Activated CD4-positive, alpha-beta T cell treated with anti-CD3 and anti-CD28 coated beads, Interleukin-2, Interleukin-6, amounts not matched to agents 100 ng/mL and 50 ng/mL, durations not matched to agents 16 hours and 8 hours (primary cell): ENCODE measurements at regions not wholly inside any gene's neighbourhood (a gene's known extent, or its start where the extent isn't known, plus 50 kb on each side); places are given as distances from the start of the nearest gene placed in this dataset.

ENCODE experiments used
- DNase-seq: peaks from one replicate; pipeline ENCODE4 v3.0.0-alpha.2; 2020

DNA sequence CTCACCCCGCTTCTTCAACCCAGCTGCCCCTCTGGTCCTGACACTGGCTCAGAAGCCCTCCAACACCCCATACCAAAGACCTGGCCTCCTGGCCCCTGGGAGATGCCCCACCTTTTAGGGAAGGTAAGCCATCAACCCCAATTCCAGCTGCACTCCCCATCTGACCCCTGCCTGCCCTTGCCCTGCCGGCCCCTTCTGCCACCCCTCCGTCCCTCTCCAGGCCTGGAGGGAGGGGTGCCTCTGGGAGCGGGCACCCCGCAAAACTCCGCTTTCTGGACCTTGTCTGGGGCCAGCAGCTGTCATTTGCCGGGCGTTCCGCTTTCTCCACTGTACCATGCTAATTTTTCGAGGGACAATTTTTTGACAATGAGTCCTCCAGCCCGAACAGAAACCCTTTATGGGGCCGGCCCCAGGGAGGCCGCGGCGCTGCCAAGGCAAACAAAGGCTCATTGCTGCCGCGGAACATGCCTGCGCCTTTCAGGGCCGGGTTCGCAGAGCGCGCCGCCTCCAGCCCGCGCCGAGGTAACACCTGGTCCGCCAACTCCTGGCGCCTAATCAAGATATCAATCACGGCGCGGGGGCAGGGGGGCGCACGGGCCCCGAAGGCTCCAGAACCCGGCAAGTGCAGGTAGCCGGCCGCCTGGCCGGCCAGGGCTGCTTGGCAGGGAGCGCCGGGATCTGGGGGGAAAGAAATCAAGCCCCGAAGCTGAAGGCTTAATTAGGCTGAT, 96.0 kb downstream of the INHBB start:
- no peak for DNase-seq

DNA sequence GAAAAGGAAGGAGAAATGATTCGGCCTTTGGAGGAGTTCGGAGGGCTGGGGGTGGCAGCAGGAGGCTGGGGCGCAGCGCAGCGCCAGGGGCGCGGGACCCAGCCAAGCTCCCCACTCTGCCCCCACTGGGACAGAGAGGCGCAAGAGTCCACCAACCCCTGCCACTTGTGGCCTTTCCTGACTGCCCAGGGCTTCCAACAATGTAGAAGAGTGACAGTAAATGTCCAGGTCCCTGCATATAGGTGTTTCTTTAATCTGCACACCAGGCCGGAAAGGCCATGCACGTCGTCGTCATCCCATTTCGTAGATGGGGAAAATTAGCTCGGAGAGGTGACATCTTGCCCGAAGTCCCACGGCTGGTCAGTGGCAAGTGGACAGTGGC, 96.6 kb downstream of the INHBB start:
- no peak for DNase-seq

DNA sequence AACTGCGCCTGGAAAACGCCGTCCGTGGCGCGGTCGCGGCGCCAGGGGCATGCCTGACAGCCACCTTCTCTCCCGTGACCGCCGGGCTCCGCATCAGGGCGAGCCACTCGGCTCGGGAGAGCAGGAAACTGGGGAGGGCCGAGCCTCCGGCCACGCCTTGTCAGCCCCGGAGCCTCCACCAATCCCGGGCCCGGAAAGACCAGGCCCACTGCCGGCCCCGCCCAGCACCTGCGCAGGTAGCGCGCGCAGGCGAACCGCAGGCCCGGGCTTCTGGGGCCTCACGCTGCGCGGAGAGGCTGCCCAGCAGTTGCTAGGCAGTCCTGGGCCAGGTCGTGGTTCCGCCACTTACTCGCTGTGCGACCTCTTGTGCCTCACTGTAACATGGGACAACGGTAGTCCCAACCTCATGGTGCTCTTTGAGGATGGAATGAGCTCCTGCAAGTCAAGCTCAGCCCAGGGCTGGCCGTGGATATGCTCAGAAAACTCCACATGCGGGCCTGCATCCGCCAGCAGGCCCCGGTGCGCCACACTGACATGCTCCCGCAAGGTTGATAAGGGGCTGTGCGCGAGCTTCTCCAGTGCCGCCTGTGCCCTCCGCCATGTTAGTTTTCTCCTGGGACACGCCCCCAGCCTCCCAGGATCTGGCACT, 97.1 kb downstream of the INHBB start:
- peak; percentile 41 for DNase-seq

DNA sequence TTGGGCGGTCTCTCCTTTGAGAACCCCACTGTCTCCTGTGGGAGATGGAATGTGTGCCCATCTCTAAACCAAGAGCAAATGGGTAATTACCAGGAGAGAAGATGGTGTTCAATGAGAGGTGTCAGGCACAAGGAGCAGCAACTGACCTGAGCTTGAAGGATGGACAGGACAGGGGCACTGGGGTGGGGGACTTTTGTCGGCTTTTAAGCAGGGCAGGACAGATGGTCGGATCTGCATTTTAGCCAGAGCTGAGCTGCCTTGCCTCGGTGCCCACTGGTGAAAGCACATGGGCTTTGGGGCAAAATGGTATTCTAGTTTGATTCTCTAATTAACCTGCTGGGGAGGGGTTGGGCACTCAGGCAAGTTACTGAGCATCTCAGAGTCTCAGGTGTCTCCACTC, 98.0 kb downstream of the INHBB start:
- DNase-seq, result no peak

DNA sequence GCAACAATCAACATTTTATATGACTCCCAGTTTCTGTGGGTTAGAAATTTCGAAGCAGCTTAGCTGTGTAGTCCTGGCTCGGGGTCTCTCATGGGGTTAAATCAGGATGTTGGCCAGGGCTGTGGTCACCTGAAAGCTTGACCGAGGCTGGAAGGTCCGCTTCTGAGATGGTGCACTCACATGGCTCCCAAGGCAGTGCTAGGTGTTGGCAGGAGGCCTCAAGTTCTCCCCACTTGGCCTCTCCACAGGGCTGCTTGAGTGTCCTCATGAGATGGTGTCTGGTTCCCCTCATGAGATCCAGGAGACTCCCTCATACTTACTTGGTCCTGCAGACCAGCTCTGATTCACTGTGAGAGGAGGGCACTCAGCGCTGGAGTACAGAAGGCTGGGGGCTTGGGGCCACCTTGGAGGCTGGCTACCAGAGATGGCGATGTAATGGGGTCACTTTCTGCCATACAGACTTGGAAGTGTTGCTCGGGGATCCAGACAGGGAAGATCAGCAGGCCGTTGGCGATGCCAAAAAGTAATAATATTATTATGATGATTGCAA, 98.8 kb downstream of the INHBB start:
- no peak for DNase-seq

DNA sequence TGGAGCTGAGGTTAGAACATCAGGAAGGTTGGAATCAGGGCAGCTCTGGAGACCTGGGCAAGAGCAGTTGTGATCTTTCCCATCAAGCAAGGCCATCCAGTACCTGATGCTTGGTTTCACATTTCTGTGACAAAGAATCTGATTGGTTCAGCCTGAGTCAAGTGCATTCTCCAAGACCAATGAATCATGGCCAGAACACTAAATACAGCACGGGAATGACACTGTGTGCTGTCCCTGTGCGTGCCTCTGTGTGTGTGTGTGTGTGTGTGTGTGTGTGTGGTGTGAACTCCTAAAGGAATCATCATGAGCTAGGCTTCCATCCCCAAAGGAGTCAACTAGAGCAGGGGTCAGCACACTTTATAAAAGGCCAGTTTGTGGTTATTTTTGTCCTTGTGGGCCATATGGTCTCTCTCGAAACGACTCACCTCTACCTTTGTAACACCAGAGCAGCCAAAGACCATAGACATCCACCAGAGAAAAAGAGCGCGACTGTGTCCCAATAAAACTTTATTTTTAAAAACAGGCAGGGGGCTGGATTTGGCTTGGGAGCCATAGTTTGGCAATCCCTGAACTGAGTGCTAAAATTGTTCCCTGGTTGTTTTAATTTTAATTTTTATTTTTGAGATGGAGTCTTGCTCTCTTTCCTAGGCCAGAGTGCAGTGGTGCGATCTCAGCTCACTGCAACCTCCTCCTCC, 99.7 kb downstream of the INHBB start:
- DNase-seq, result no peak

DNA sequence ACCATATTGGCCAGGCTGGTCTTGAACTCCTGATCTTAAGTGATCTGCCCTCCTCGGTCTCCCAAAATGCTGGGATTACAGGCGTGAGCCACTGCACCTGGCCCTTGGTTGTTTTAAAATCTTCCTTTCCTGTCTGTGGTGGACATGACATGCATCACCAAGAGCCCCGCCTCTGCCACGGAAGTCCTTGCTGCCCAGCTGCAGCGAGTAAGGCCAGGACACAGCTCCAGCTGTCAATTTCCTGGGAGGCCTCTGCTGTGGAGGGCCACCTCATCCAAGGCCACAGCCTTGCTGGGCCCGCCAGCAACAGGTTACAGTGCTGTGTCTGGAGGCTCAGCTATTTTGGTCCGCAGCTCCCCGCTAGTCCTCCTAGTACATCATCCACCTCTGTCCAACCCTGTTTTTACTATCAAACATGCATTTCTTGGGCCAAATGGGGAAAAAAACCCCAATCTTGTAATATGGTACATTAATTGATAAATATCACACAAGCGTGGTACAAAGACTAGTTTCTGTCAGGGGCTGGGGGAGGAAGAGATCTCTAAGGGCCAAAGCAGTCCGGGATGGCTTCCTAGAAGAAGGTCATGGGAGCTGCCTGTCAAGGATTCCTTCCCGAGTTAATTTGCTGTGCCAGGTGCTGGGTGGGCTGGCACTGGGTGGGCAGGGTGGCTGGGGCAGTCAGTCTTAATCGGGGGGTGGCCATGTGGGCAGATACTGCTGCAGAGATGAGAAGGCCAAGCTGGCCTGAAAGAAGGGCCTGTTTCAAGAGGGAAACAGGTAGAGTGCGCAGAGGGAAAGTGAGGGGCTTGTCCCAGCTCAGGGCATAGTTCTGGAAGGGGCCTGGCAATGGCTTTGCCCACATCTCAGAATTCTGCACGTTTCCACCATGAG, 100.5 kb downstream of the INHBB start:
- no peak for DNase-seq

DNA sequence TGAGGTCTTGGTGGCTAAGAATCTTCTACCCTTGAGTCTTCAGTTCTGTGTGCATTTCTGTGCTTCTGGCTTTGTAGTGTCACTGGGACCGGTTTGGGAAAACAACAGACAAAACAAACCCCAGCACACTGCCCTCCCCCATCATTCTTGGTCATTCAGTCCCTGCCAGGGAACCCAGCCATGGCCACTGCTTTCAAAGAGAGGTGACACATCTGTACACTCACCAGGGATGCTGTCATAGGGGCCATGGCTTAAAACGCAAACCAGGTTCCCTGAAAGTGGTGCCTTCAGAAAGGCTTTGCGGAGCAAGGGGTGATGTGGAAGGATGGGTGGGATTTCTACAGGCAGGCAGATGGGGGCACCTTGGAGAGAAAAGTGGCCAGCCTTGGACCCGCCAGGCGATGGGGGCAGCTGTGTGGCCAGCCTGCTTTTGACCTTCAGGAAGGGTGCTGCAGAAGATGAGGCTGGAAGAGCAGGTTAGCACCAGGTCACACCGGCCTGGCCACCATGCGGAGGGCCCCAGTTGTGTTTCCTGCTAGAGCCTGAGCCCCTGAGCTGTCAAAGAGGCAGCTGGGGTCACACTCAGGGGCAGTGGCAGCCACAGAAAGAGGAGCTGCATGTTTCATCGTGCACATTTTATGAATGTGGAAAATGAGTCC, 101.3 kb downstream of the INHBB start:
- DNase-seq, result no peak

DNA sequence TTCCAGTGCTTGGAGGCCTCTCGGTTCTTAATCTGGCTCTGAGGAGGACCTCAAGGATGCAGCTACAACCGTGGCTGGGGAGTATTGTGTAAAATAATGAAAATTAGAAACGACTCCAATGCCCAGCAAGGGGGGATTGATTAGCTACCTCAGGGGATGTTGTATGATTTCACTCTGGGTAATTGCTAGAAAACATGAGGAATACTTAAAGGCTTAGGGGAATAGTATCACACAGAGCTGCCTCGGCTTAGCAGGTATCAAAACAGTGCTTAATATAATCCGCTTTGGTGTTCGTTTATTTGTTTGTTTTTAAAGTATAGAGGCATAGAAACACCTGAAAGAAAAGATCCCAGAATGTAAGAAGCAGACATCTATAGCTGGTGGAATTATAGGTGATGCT, 102.5 kb downstream of the INHBB start:
- DNase-seq, result no peak

DNA sequence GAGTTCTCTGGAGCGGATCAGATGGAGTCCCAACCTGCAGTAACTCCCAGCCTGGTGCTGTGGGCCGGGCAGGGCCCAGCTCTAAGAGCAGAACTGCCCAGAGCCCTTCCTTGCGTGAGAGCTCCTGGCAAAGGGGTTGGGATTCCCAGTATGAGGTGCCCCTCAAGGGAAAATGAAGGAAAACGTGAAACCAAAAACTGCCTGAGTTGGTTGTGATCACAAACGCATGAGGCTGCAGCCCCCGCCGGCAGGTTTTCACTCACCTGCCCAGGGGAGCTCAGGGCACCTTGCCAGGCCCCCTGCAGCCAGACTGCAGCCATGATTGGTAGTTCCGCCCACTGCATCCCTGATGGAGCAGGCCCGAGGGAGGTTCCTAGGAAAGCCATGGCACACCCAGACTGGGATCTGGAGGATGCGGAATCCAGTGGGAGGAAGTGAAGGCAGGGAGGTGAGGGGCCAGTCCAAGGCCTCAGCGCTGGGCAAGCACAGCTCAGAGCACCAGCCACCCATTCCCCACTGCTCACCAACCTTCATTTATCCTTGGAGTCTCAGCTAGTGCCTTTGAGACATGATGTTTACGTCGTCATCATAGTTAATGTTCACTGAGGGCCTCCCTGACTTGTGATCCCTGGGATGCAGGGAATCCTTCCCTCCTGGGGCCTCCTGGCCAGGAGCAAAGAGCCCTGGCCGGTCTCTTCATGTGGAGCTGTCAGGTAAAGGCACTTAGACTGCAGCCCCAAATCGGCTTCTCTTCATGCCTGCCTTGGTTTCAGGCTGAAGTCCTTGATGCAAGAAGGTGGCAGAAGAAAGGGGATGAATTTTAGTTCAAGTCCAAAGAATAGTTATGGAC, 103.2 kb downstream of the INHBB start:
- no peak for DNase-seq

DNA sequence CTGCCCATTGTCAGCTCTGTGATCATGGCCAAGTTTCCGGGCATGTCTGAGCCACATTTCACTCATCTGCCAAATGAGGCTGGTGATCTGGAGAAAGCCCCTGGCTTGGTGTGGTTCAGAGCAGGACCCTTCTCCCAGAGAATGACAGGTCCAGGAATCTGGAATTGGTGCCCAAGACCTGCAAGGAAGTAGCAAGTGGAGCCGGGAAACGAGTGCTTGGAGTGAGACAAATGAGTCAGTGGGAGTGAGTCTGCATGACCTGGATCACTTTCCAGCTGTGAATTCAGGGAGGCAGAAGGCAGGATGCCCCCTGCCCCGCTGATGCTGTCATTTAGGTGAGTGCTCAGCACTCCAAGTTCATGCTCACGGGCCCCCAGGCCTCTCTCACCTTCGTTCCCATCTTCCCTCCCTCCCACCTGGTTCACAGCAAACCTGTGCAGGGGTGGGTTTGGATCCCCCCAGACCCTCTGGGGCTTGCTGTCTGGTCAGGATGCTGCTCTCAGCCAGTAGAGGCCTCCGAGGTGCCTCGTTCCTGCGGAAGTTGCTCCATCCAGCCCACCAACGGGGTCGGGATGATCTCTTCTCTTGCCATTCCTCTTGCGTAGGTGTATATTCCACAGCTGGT, 104.4 kb downstream of the INHBB start:
- DNase-seq, result no peak

DNA sequence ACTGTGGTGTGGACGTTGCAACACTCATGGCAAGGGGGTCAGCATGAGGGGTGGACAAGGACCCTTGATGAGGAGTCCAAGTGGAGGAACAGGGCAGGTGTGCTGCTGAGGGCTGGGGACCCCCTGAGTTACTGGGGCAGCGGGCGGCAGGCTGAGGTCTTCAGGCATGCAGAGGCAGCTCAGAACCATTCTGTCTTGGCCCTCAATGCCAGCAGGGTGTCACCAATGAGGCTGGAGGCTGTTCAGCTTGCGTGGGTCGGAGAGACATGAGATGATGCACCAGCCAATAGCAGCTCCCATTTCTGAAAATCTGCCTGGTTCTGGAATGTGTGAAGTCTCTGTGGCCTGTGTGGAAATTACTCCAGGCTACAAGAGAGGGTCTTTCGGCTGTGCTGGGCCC, 105.4 kb downstream of the INHBB start:
- DNase-seq, result no peak

DNA sequence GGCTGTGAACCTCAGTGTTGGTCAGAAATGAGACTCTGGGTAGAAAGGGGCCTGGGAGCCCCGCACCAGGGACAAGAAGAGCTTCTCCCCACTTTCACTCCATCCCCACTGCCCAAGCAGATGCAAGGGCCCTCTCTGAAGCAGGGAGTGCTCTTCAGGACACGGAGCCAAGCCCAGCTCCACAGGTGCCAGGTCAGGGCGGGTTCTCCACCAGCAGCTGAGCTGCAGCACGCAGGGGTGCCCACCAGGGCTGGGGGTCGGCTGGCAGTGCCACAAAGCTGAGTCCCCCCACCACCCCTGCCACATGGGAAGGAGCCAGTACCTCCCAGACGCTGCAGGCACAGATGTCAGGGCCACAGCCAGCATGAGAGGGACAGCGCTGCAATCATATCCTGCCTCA, 106.2 kb downstream of the INHBB start:
- DNase-seq, result no peak

DNA sequence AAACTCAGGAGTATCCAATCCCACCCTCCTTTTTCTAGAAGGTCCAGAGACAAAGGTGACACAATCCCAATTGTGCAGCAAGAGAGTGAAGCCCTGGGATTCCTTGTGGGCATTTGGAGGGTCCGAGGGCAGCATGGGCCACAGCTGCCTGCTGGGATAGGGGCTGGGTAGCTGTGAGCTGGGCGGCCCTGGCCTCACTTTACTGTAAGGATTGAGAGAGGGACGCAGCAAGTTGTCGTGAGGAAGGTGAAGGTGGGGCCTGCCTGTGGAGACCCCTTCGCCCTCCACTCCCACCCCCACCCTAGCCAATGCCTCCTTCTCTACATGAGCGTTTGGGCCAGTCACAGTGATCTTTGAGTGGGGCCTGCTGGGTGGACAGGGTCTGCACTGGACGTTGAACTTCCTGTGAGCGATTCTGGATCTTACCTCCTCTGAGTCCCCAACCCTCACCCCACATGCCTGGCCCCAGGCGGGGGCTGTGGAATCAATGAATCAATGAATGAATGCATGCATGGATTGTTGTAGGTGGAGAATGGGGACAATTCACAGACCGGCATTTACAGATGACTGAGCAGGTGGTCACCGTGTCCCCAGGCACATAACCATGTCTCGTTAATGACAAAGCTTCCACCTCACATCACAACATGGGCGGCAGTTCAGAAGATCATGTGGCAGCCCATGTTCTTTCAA, 107.2 kb downstream of the INHBB start:
- DNase-seq, result no peak

DNA sequence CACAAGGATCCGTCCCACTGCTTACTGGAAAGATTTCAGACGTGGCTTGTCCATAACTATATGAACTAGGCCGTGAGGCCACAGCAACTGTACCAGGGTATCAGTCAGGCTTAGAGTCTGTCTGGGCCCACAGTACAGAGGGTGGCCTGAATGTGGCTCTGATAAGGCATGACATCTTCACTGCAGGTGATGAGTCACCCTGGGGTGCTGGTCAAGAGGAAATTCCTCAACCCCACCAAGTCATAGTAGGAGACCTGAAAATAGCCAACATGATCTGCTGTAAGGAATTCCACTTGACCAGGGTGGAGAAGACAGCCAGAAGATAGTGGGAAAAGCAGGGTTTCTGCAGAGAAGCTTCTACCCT, 107.7 kb downstream of the INHBB start:
- DNase-seq, result no peak

DNA sequence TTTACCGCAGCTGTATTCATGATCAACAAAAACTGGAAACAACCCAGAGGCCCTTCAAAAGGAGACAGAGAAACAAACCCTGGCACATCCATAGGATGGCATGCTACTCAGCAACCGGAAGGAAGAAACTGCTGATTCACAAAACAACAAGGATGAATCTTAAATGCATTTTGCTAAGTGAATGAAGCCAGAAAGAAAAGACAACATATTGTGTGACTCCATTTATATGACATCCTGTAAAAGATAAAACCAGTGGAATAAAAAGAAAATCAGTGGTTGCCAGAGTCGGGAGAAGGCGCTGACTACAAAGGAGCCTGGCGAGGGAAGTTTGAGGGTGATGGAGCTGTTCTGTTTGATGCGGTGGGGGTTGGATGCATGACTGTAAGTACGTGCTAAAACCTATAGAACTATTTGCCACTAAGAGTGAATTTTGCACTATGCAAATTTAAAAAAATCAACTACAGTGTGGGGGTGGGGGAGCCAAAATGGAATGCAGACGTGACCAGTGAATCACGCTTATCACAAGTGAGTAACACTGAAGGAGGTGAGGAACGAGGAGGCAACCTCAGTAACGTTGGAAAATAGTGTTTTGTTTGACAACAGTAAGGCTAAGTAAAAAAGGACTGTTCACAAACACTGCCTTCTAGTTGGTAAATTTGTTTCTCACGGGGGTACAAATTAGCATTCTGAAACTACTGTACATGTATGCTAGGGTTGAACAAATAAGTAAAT, 108.9 kb downstream of the INHBB start:
- DNase-seq, result no peak

DNA sequence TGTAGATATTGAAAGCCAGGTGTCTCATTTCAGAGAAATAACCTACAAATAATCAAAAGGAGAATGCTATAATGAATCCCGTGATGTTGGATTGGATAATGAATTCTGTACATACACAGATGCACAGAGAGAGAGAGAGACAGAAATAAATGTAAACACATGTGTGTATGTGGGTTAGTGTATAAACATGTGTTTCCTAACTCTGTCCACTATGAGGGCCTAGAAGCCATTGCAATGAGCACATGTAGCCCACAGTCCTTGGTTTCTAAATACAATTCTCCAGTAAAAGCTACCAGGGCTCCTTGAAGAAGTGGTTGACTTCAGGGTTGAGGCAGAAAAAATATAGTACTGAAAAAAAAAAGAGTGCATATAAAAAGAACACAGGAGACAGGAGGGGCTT, 109.5 kb downstream of the INHBB start:
- no peak for DNase-seq

DNA sequence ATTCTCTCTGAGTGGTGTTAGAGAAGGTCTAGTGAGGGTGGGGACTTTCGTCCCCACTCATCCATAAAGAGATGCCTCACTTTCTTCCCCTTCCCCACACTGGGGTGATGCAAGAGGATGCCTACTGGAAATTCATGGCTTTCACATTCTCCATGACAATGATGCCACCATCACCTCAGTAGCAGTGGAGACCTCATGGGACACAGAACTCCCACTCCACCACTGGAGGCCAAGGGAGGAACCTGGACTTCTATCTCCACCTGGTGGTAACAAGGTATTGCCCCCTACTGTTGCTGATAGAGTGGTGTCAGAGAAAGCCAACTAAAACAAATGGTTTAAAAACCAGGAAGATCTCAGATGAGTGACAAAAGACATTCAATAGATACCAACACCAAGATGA, 110.9 kb downstream of the INHBB start:
- no peak for DNase-seq

DNA sequence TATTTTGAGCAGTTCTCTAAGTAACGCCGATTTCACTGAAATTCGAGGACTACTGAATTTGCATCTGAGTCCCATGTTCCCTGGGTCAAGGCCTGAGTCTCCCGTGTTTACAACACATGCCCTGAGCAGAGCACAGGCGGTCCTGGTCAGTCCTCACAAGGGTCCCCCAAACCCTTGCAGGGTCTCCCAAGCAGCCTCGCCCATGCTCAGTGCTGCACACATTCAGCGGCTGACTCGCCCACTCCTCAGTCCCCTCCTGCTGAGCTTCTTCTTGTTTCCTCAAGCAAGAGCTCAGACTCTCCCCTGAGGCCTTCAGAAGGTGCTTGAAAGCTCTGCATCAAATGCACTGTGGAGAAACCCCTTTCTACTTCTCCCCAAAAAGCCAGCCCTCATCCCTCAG, 114.6 kb downstream of the INHBB start:
- DNase-seq, result no peak

DNA sequence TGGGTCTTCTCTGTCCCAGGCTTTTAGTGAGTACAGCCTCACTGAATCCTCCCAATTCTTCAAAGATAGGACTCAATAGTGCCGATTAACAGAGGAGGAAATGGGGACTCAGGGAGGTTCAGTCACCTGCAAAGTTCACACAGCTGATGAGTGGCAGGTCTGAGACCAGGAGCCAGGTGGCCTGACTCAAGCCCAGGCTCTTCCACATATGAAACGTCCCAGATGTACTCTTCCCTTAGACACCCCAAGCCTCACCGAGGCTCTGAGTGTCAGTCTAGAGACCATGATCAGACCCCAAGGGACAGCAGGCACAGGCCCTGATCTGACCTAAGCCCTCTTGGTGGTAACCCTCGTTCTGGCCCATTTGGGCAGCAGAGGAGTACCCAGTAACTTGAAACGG, 115.2 kb downstream of the INHBB start:
- no peak for DNase-seq
